T-helper 1 cell (primary cell): ENCODE measurements at regions not wholly inside any gene's neighbourhood (a gene's known extent, or its start where the extent isn't known, plus 50 kb on each side); places are given as distances from the start of the nearest gene placed in this dataset.
"Not testable (repeated sequence)": the region's sequence is repeated elsewhere in the genome, so short reads cannot be mapped to it uniquely, and the experiment has no call there.

ENCODE experiments used
- DNase-seq, 5 donors: peaks; one replicate each; pipeline ENCODE4 v3.0.0-alpha.2; 2012 to 2020

DNA sequence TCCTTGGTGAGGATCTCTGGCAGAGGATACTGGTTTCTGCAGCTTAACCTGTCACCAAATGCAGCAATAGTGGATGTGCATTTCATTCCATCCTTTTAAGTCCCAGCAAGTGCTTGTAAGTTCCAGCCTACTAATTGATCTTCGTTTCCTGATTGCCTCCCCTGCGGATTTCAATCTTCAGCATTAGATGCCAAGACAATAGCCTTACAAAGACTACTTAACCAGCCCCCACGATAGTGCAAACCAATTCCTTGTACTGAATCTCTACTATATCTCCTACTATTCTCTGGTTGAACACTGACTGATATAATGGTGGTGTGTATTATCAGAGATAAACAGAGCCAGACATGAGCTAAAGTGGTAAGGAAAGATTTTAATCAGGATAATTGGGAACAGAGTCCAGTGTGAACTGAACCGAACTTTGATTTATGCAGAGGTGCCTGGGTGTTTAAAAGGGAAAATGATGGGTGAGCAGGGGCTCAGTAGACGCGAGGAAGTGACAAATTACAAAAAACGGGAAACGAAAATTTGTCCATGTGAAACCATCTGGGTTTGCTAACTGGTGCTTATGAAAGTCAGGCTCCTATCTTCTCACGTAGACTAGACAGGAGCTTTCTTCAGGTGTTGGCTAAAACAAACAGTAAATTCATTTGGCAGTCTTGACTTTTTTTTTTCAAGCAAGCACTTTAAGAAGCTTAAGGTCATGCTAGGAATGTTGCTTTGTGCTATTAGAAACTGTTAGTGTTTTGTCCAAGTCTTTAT, 106.9 kb upstream of the ST8SIA4 start:
- no peak for DNase-seq

DNA sequence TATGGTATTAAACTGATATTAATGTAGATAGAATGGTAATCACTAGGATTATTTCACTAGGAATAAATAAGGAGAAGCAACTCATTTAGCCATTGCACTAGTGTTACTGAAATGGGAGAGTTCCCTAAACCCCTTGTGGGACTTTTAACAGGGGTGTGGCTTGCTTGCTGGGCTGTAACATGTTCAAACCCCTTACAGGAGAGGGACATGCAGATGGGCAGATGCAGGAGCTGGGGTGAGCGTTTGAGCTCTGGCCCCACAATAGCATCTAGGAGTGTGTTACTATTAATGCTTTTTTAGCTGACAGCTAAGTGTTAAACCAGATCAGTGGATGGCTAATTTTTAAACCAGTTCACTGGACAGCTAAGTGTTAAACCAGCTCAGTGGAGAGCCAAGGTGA, 89.3 kb upstream of the ST8SIA4 start:
- no peak for DNase-seq

DNA sequence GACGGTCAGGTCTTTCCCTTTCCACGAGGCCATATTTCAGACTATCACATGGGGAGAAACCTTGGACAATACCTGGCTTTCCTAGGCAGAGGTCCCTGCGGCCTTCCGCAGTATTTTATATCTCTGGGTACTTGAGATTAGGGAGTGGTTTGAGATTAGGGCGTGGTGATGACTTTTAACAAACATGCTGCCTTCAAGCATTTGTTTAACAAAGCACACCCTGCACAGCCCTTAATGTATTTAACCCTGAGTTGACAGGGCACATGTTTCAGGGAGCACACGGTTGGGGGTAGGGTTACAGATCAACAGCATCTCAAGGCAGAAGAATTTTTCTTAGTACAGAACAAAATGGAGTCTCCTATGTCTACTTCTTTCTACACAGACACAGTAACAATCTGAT, 80.5 kb upstream of the ST8SIA4 start:
- DNase-seq = not testable (repeated sequence)

DNA sequence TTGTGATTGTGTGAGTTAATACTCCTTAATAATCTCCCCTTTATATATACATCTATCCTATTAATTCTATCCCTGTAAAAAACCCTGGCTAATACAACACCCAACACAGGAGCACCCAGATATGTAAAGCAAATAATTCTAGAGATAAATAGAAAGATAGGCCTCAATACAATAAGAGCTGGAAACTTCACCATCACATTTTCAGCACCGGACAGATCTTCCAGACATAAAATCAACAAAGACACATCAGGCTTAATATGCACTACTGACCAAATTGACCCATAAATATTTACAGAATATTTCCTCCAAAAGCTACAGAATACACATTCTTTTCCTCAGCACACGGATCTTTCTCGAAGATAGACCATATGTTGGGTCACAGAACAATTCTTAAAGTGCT, 71.0 kb upstream of the ST8SIA4 start:
- no peak for DNase-seq

DNA sequence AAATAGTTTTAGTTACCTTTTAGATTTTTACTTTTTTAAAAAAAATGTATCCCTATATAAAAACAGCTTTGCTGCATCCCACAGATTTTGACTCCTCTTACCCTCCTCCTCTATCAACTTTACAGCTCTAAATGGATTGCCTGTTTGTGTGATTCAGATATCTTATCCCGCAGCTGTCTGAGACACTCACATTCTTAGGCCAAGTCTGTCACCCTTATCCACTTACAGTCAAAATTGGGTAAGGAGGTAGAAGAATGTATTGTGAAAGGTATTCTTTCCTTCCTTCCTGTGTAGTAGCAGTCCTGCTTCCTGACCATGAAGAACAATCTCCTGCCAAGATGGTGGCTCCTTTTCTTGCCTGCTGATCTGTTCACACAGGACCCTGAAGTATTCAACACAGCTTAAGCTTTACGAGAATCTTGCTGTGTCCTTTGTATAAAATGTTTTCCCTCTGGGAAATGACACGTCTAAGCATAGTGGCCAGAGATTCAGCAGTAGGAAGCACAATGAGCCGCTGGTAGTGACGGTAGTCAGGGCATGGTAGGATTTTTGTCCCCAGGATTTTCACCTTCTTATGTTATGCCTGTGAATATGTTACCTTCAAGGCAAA, 67.7 kb upstream of the ST8SIA4 start:
- no peak for DNase-seq

DNA sequence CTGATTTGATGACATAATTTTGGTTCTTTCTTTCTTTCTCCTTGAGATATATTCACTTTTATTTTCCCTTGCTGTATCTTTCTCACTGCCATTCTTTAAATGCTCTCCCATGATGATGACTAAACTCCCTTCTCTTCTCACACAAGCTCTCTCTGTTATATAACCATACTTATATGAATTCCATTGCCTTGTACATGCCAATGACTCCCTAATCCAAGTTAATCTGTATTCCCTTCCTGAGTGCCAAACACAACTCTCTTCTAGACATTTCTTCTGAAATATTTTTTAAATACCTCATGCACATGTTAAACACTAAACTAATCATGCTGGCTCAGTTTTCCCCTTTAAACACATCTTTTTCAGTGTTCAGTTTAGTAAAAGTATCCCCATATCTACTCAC, 62.2 kb upstream of the ST8SIA4 start:
- DNase-seq = no peak
